Adrenal gland (tissue), 5 donors: ENCODE measurements at regions not wholly inside any gene's neighbourhood (a gene's known extent, or its start where the extent isn't known, plus 50 kb on each side); places are given as distances from the start of the nearest gene placed in this dataset.

Experiments used
- CTCF ChIP-seq, 6 experiments: fragments of 450-650 bp in 4 of 6; fragments of 200-600 bp in 2 of 6; sonication (generic) in 1 of 6; IDR thresholded peaks; 1 replicate in 5 of 6; 2 replicates in 1 of 6; pipeline versions ENCODE4 v1.5.1 to v1.8.0; 2016 to 2021; ENCODE audit warnings: antibody characterized with exemption in 6 of 6, mild to moderate bottlenecking in 2 of 6, moderate library complexity in 1 of 6
- POLR2A ChIP-seq, 2 donors: fragments of 450-650 bp; IDR thresholded peaks; one replicate each; pipeline ENCODE4 v1.6.1; 2017; ENCODE audit warnings: antibody characterized with exemption in 2 of 2, mild to moderate bottlenecking in 2 of 2, moderate library complexity in 1 of 2
- donor health status: DM: no; HTN: no; CAD: no.

DNA sequence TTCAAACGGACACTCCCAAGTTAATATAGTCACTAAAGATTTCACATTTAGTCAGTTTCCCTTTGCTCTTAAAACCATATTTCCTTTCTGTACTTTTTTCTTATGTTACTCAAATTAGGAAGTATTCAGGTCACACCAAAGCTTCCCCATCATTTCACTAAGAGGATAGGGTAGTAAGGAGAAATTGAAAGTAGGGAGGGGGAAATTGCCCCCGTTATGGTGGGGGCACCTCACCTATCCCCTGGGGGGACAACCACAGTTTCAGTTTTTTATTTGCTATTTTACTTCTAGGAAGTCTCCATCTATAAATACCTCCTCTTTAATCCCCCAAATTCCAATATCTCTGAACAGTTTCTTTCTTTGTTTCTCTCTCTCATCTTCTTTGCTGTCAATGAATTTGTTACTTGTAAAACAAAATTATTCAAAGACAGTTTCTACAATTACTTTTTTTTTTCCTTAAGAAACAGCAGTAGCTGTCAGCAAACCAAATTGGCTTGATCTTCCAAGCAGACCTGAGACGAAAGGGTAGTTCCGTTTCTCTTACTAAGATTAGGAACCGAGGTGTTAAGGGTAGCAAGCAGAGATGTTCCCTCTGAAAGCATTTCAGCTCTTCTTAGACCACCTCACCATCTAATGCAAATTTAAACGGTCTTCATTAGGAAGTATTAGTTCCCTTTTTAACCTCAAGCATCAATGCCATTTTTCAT is 160.2 kb upstream of the KLF3 start:
- TF ChIP-seq CTCF (IDR thresholded peaks at IDR 0.05) = no peak
- TF ChIP-seq POLR2A (IDR thresholded peaks at IDR 0.05) = no peak
